Body of pancreas (tissue), 4 donors: ENCODE measurements at regions not wholly inside any gene's neighbourhood (a gene's known extent, or its start where the extent isn't known, plus 50 kb on each side); places are given as distances from the start of the nearest gene placed in this dataset.

Experiments used
- ATAC-seq: fragments of 150-250 bp; one replicate; pipeline ENCODE4 v1.9.1; 2016
- DNase-seq, 4 donors: peaks; one replicate each; pipeline ENCODE4 v3.0.0-alpha.2; 2019
- H3K27ac ChIP-seq, 4 donors: fragments of 200-600 bp; sonication (generic); 1 replicate in 3 of 4; 2 replicates in 1 of 4; pipeline versions ENCODE4 v1.5.1 to v1.6.1; 2016 to 2019; ENCODE audit warnings: mild to moderate bottlenecking in 1 of 4, mixed read lengths in 1 of 4, moderate library complexity in 1 of 4
- H3K27me3 ChIP-seq, 2 donors: fragments of 200-600 bp; sonication (generic); one replicate each; pipeline ENCODE4 v1.6.0; 2016; ENCODE audit warnings: mild to moderate bottlenecking in 1 of 2
- H3K36me3 ChIP-seq, 2 donors: fragments of 200-600 bp; sonication (generic); replicated peaks in 1 of 2; 2 replicates each; pipeline ENCODE4 v1.5.1; 2016; ENCODE audit warnings: low read depth in 2 of 2; ENCODE audit not compliant: insufficient read depth in 1 of 2
- H3K4me1 ChIP-seq: fragments of 200-600 bp; sonication (generic); one replicate; pipeline ENCODE4 v1.6.0; 2016
- H3K4me3 ChIP-seq, 2 donors: fragments of 200-600 bp; sonication (generic); 1 replicate in 1 of 2; 2 replicates in 1 of 2; pipeline ENCODE4 v1.5.1; 2016 to 2019
- H3K9me3 ChIP-seq, 3 donors: fragments of 200-600 bp; sonication (generic); 1 replicate in 2 of 3; 2 replicates in 1 of 3; pipeline ENCODE4 v1.5.1; 2016
- POLR2A ChIP-seq, 3 donors: fragments of 450-650 bp; IDR thresholded peaks; one replicate each; pipeline ENCODE4 v1.6.1; 2016; ENCODE audit warnings: antibody characterized with exemption in 3 of 3, mild to moderate bottlenecking in 2 of 3
- WGBS, 2 donors: methylation state at CpG; one replicate each; pipeline ENCODE4 v1.1.5; 2017; 5-methylcytosine and 5-hydroxymethylcytosine counted together
- intact Hi-C: fragments of 100-400 bp; cut with DNase I; formaldehyde crosslinking; loops from one replicate; pipeline ENCODE4 v1.15.1; 2023
- TF ChIP-seq, protein P1 (sequence below), 7 experiments: fragments of 450-650 bp in 4 of 7; fragments of 200-600 bp in 3 of 7; sonication (generic) in 3 of 7; IDR thresholded peaks; one replicate each; pipeline ENCODE4 v1.5.1; 2016 to 2019; ENCODE audit warnings: antibody characterized with exemption in 7 of 7

DNA sequence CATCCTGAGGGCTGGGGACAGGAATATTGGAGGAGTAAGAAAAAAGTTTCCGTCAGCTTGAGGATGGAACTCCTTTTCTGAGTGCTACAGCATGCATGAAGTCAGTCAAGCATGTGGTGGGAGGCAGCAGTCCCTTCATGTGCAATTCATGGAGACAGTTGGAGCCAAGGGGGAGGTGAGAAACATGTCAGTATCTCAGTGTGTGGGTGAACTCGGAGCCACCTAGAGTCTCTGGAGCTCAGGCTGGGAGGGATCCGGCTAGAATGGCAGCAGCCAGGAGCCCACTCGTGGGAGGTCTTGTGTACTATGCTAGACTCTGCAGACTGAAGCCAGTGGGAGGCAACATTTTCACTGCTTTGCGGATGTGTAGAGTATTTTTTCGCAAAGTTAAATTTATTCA lies 60.3 kb downstream of the AVPR1A start:
- Histone ChIP-seq H3K27me3 (no peaks in the 10 kb centered on the region), H3K9me3 (no peaks in the 10 kb centered on the region), H3K36me3 (no peaks in the 10 kb centered on the region), H3K4me1 (no peaks in the 10 kb centered on the region), H3K4me3 (no peak overlapping the region), H3K27ac (no peak overlapping the region)
- TF ChIP-seq, protein P1, sequence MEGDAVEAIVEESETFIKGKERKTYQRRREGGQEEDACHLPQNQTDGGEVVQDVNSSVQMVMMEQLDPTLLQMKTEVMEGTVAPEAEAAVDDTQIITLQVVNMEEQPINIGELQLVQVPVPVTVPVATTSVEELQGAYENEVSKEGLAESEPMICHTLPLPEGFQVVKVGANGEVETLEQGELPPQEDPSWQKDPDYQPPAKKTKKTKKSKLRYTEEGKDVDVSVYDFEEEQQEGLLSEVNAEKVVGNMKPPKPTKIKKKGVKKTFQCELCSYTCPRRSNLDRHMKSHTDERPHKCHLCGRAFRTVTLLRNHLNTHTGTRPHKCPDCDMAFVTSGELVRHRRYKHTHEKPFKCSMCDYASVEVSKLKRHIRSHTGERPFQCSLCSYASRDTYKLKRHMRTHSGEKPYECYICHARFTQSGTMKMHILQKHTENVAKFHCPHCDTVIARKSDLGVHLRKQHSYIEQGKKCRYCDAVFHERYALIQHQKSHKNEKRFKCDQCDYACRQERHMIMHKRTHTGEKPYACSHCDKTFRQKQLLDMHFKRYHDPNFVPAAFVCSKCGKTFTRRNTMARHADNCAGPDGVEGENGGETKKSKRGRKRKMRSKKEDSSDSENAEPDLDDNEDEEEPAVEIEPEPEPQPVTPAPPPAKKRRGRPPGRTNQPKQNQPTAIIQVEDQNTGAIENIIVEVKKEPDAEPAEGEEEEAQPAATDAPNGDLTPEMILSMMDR (IDR thresholded peaks at IDR 0.05): no peak
- TF ChIP-seq POLR2A (IDR thresholded peaks at IDR 0.05): no peak
- ATAC-seq (no peak), DNase-seq (no peak)
- WGBS, 2 donors: 69 to 85% methylated on average over 6 of the region's 6 CpGs
- intact Hi-C loops: no loop called here

DNA sequence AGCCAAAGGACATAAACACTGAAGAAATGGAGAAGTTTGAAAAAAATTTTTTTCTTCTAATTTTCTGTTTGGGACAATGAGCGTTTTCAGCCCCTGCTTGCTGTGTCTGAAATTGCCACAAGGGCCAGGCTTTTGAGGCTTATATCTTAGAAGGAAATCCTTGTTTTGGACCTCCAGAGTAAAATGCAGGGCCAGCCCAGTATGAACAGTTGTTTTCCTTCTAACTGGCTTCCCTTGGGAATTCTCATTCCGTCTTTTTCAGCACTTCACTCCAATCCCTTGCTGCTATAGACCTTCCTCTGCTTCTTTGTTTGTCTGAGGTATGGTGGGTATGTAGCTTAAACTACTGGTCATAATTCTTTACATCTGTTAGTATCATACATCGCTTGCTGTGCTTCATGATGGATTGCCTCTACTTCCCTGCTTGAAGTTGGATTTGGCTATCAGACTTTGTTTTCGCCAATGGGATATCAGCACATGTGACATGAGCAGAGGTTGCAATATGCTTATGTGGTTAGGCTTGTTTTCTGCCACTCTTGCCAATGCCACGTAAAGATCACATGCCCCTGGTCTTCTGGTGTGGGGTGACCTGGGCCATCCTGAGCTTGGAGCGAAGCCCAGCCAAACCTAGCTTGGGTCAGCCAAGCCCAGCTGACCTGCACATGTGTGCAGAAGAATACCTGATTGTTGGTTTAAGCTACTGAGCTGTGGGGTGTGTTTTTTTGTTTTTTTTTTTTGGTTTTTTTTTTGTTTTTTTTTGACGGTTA lies 64.7 kb downstream of the AVPR1A start:
- Histone ChIP-seq H3K9me3 (no peaks in the 10 kb centered on the region), H3K4me1 (no peaks in the 10 kb centered on the region), H3K36me3 (no peaks in the 10 kb centered on the region), H3K4me3 (no peak overlapping the region), H3K27me3 (no peaks in the 10 kb centered on the region), H3K27ac (no peak overlapping the region)
- no peak for ATAC-seq
- intact Hi-C loops: no loop called here
- TF ChIP-seq, protein P1 (IDR thresholded peaks at IDR 0.05): no peak
- no peak for TF ChIP-seq POLR2A (IDR thresholded peaks at IDR 0.05)
- DNase-seq: peak in 1 of 4 donors; percentile 14
- 74 to 85% methylated on average over 7 of the region's 7 CpGs for WGBS, 2 donors

DNA sequence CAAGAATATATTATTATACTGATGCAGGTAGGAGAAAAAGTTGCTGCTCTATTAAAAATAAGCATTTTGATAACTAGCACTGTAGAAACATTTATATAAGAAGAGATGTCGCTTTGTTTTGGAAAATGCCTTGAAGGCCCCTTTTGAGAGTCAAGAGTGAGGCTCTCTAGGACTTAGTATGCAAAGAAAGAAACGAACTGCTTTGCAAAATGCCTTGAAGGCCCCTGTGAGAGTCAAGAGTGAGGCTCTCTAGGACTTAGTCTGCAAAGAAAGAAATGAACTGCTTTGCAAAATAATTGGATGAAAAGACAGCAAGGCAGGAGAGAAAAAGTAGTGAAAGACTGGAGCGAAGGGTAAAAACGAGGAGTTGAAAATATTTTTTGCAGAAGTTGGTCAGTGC lies 65.9 kb downstream of the AVPR1A start:
- ATAC-seq (no peak), DNase-seq (no peak)
- no peak overlapping the region for H3K27ac ChIP-seq
- intact Hi-C loops: no loop called here
- 83 to 87% methylated on average over 4 of the region's 4 CpGs for WGBS, 2 donors
- TF ChIP-seq, protein P1 (IDR thresholded peaks at IDR 0.05): no peak
- no peak for TF ChIP-seq POLR2A (IDR thresholded peaks at IDR 0.05)
- no peaks in the 10 kb centered on the region for H3K27me3 ChIP-seq
- no peak overlapping the region for H3K4me3 ChIP-seq
- H3K36me3 ChIP-seq: no peaks in the 10 kb centered on the region
- H3K4me1 ChIP-seq: no peaks in the 10 kb centered on the region
- H3K9me3 ChIP-seq: no peaks in the 10 kb centered on the region

DNA sequence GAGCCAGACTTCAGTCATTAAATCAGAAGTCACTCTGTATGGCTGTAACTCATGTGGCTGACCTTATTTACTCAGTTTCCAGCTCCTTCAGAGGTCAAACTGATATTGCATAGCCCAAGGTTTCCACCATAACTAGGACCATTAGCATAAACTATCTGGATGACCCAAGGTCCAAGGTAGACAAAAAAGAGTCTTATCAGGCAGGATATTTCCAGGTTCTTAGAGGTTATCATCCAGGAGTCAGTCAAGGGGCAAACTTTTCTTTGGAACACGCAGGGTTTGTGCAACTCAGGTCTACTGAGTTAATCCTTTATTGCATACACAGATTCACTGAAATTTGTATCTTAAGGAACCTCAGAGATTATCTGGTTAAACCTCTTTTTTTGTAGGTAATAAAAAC lies 66.5 kb downstream of the AVPR1A start:
- intact Hi-C loops: no loop called here
- H3K4me1 ChIP-seq: no peaks in the 10 kb centered on the region
- no peak for TF ChIP-seq POLR2A (IDR thresholded peaks at IDR 0.05)
- TF ChIP-seq, protein P1 (IDR thresholded peaks at IDR 0.05): no peak
- H3K27me3 ChIP-seq: no peaks in the 10 kb centered on the region
- H3K9me3 ChIP-seq: no peaks in the 10 kb centered on the region
- no peak overlapping the region for H3K4me3 ChIP-seq
- H3K27ac ChIP-seq: no peak overlapping the region
- WGBS, 2 donors: 58 to 61% methylated on average over 1 of the region's 1 CpG
- ATAC-seq (no peak), DNase-seq (no peak)
- H3K36me3 ChIP-seq: no peaks in the 10 kb centered on the region

DNA sequence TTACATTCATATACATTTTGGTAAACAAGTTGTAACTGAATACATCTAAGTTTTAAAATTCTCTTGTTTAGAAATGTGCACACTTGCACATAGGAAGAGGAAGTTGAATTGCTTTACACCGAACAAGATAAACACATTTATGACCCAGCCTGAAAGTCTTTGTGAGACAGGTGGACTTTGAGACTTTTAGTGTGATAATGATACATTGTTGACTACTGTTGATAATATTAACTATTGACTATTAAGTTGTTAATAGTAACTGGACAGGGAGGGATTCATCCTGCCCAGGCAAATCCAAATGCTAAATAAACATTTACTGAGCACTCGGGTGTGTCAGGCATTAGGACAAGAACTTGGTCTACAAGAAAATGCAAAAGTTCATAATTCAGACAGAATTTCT lies 68.0 kb downstream of the AVPR1A start:
- intact Hi-C loops: no loop called here
- H3K27ac ChIP-seq: no peak overlapping the region
- no peak for DNase-seq
- WGBS, 2 donors: 12 to 25% methylated on average over 2 of the region's 2 CpGs
- ATAC-seq: no peak
- H3K36me3 ChIP-seq: no peaks in the 10 kb centered on the region
- no peaks in the 10 kb centered on the region for H3K27me3 ChIP-seq
- no peaks in the 10 kb centered on the region for H3K9me3 ChIP-seq
- no peak for TF ChIP-seq POLR2A (IDR thresholded peaks at IDR 0.05)
- TF ChIP-seq, protein P1 (IDR thresholded peaks at IDR 0.05): no peak
- no peaks in the 10 kb centered on the region for H3K4me1 ChIP-seq
- no peak overlapping the region for H3K4me3 ChIP-seq
